ENCODE measurements at regions not wholly inside any gene's neighbourhood (a gene's known extent, or its start where the extent isn't known, plus 50 kb on each side); places are given as distances from the start of the nearest gene placed in this dataset.
"Not testable (repeated sequence)": the region's sequence is repeated elsewhere in the genome, so short reads cannot be mapped to it uniquely, and the experiment has no call there.

DNA sequence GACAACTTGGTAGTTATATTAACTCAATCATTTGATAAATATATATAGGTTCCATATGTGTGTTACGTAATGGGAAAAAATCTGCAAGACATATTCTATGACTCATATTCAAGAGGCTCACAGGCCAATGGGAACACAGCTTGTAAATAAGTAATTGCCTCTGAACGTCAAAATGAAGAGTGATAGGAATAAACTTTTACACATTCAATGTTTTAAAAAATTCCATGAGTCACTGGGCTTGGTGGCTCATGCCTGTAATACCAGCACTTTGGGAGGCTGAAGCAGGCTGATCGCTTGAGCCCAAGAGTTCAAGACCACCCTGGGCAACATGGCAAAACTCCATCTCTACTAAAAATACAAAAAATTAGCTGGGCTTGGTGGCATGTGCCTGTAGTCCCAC, 209.4 kb upstream of the MCHR2 start:
- H3K4me3 Mint-ChIP-seq: no peak overlapping the region
- no peaks in the 10 kb centered on the region for H3K36me3 Mint-ChIP-seq
- H3K9me3 Mint-ChIP-seq: peaks cover 0 to 14% (median 2%) of the 10 kb centered on the region in 6 donors
- DNase-seq: no peak
- H3K4me1 Mint-ChIP-seq: no peaks in the 10 kb centered on the region
- H3K27ac Mint-ChIP-seq: no peak overlapping the region
- H3K27me3 Mint-ChIP-seq (ENCODE audit: low read depth in 3 of 3): peaks cover 0 to 2% (median 0%) of the 10 kb centered on the region in 3 donors

DNA sequence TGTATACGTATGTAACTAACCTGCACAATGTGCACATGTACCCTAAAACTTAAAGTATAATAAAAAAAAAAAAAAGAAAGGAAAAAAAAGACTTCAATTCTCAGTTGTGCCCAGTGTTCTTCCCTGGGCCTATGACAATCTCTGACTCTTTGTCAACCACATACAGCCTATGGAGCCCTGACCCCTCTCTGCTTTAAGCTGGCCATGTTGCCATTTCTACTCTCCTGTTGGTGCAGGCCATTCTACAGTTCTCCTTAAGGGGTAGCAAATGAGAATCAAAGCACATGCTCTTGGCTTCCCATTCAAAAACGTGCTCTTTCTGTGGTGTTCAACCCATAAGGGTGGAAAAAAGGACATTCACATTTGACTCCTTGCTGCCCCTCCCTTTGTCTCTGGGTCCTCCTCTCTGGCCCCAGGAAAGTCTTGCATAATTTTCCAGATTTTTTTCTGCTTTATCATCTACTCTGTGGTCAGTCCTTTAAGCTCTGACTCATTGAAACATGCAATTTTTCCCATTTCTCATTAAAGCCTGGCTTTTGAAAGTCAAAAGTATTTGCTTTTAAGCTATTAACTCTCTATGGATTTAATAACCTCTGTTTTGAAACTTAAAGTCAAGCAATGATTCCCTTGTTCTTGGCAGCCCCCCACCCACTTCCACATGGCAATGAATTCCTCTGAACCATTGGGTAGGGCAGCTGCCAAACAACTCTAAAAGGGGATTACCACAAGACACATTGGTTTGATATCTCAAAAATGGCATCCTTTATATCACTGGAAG, 208.6 kb upstream of the MCHR2 start:
- Mint-ChIP-seq H3K9me3 (peaks cover 0 to 14% (median 2%) of the 10 kb centered on the region in 6 donors), H3K36me3 (no peaks in the 10 kb centered on the region), H3K4me3 (no peak overlapping the region), H3K27ac (no peak overlapping the region), H3K27me3 (ENCODE audit: low read depth in 3 of 3) (peaks cover 0 to 2% (median 0%) of the 10 kb centered on the region in 3 donors), H3K4me1 (no peaks in the 10 kb centered on the region)
- DNase-seq: no peak

DNA sequence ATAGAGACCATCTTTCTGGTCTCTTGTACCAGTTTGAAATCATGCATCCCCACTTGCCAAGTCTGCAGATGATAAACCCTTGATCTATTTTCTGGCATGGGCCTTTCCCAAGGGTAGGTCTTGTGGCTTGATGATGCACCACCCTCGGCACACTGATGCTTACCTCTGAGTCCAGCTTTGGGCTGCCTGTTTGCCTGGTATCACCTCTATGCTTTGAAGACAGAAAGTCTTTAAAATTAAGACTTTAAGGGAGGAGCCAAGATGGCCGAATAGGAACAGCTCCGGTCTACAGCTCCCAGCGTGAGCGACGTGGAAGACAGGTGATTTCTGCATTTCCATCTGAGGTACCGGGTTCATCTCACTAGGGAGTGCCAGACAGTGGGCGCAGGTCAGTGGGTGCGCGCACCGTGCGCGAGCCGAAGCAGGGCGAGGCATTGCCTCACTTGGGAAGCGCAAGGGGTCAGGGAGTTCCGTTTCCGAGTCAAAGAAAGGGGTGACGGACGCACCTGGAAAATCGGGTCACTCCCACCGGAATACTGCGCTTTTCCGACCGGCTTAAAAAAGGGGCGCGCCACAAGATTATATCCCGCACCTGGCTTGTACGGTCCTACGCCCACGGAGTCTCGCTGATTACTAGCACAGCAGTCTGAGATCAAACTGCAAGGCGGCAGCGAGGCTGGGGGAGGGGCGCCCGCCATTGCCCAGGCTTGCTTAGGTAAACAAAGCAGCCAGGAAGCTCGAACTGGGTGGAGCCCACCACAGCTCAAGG, 202.4 kb upstream of the MCHR2 start:
- H3K36me3 Mint-ChIP-seq; H3K4me1 Mint-ChIP-seq; H3K9me3 Mint-ChIP-seq; H3K27me3 Mint-ChIP-seq (ENCODE audit: low read depth in 3 of 3); DNase-seq; H3K27ac Mint-ChIP-seq; H3K4me3 Mint-ChIP-seq: not testable (repeated sequence)

DNA sequence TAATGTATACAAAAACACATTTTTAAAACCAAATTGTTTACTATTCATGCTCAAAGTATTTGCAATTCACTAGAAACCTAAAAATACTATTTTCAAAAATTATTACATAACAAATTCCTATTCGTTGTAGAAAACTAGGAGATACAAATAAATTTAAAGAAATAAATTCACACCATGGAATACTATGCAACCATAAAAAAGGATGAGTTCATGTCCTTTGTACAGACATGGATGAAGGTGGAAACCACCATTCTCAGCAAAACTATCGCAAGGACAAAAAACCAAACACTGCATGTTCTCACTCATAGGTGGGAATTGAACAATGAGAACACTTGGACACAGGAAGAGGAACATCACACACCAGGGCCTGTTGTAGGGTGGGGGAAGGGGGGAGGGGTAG, 201.2 kb upstream of the MCHR2 start:
- not testable (repeated sequence) for H3K4me3 Mint-ChIP-seq; H3K4me1 Mint-ChIP-seq; H3K27me3 Mint-ChIP-seq (ENCODE audit: low read depth in 3 of 3); H3K36me3 Mint-ChIP-seq; H3K27ac Mint-ChIP-seq; DNase-seq
- H3K9me3 Mint-ChIP-seq: peaks cover 0 to 12% (median 2%) of the 10 kb centered on the region in 6 donors

DNA sequence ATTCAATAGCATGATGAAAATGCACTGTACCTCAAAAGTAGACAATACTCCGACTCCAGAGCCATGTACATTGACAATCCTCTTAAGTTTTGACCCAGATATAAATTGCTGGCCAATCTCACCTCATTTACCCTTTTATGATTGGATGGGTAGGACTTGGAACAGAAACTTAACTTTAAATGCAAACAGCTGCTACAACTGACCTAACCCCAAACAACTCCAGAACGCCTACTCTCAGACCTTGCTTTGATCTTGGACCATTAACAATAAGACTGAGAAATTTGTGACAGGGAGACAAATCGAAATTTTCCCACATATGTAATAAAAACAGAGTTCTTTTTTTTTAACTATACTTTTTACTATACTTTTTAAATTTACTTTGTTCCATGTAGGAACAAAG, 200.5 kb upstream of the MCHR2 start:
- Mint-ChIP-seq H3K9me3 (peaks cover 0 to 13% (median 2%) of the 10 kb centered on the region in 6 donors), H3K4me1 (no peaks in the 10 kb centered on the region), H3K4me3 (no peak overlapping the region), H3K27ac (no peak overlapping the region), H3K27me3 (ENCODE audit: low read depth in 3 of 3) (peaks cover 0 to 2% (median 0%) of the 10 kb centered on the region in 3 donors), H3K36me3 (no peaks in the 10 kb centered on the region)
- DNase-seq: no peak

DNA sequence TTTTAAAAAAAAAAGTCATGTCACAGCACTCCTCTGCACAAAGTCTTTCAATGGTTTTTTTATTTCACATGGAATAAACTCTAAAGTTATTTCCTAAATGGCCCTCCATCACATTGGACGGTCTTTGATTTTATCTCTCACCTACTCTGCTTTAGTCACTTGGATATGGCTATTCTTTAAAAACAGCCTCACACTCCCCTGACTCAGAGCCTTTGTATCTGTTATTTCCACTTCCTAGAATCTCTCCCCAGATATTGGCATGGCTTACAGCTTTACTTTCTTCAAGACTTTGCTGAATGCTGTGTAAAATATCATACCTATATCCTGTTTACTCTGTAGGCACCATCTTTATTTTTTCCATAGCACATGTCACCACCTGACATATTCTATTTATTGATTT, 194.7 kb upstream of the MCHR2 start:
- Mint-ChIP-seq H3K4me3 (no peak overlapping the region), H3K9me3 (peaks cover 0 to 19% (median 4%) of the 10 kb centered on the region in 6 donors), H3K27ac (no peak overlapping the region), H3K36me3 (no peaks in the 10 kb centered on the region), H3K4me1 (no peaks in the 10 kb centered on the region), H3K27me3 (ENCODE audit: low read depth in 3 of 3) (peaks cover 0 to 5% (median 0%) of the 10 kb centered on the region in 3 donors)
- no peak for DNase-seq

DNA sequence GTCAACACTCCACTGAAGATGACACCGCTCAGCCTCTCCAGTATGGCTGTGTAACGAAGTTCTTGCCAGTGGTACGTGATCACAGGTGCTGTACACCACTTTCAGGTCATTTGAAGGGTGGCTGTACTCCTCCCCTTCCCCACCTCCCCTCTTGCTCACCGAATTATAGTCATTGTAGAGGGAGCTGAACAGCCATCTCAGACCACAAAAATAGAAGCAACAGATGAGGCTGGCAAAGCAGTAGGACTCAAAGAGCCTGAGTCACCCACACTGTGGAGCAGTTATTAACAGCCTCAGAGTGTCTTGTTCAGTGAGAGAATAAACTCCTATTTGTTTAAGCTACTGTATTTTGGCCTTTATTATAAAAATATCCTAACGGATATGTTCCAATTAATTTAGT, 192.5 kb upstream of the MCHR2 start:
- Mint-ChIP-seq H3K4me3 (no peak overlapping the region), H3K27me3 (ENCODE audit: low read depth in 3 of 3) (peaks cover 0 to 5% (median 0%) of the 10 kb centered on the region in 3 donors), H3K27ac (no peak overlapping the region), H3K4me1 (no peaks in the 10 kb centered on the region), H3K9me3 (peaks cover 0 to 19% (median 3%) of the 10 kb centered on the region in 6 donors), H3K36me3 (no peaks in the 10 kb centered on the region)
- DNase-seq: no peak

DNA sequence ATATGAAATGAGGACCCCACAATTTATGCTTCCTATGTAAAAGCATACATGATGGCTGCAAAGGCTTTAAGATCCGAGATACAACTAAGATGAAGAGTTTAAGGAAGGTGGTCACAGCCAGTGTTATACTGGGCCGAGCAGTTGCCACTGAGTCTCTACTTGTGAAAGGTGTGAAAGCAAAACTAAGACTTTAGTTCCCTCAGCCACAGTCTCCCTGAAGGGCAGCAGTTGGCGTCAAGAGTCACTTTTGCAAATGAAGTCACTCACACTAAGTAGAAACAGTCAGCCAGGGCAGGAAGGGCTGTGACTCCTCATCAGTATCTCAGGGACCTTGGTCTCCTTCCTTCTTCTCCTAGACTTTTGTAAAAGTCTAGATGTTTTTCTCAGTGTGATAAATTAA, 191.6 kb upstream of the MCHR2 start:
- H3K4me1 Mint-ChIP-seq: no peaks in the 10 kb centered on the region
- H3K36me3 Mint-ChIP-seq: no peaks in the 10 kb centered on the region
- no peak for DNase-seq
- peaks cover 0 to 5% (median 0%) of the 10 kb centered on the region in 3 donors for H3K27me3 Mint-ChIP-seq (ENCODE audit: low read depth in 3 of 3)
- no peak overlapping the region for H3K27ac Mint-ChIP-seq
- H3K9me3 Mint-ChIP-seq: peaks cover 0 to 10% (median 3%) of the 10 kb centered on the region in 6 donors
- no peak overlapping the region for H3K4me3 Mint-ChIP-seq

DNA sequence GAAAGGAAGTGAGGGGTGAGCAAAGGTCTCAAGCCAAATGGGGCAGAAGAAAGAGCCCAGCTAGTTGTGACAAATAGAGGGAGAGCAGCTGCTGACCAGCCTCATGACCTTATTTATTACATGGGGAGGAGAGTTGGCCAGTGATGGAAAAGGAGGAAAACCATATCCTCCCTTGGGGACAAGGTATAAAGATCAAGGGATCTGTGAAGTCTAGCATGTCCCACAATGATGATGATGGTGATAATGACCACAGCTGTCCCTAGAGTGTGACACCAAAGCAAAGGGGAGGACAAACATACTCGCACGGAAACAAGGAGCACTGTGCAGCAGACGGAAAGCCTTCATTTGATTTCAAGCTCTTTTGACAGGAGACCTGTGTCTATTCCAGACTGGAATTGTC, 190.4 kb upstream of the MCHR2 start:
- H3K4me1 Mint-ChIP-seq: no peaks in the 10 kb centered on the region
- no peak overlapping the region for H3K4me3 Mint-ChIP-seq
- H3K27me3 Mint-ChIP-seq (ENCODE audit: low read depth in 3 of 3): peaks cover 0 to 5% (median 0%) of the 10 kb centered on the region in 3 donors

DNA sequence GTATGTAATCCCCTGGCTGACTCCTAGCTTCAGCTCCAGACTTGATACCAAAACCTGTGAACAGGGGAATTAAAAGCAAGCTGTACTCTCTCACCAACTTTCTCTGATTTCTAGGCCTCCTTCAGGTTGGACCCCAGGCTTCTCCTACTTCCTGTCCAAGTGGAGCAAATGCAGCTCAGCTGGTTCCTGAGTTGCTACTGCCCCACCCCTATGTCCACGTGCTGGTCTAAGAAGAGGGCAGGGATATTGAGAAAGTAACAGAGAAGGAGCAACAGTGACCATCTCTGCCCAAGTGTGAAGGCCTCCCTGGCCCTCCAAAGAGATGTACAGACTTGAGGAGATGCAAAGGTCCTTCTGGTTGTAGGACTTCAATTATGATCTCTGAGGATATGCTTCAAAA, 188.3 kb upstream of the MCHR2 start:
- no peaks in the 10 kb centered on the region for H3K4me1 Mint-ChIP-seq
- H3K27me3 Mint-ChIP-seq (ENCODE audit: low read depth in 3 of 3): peaks cover 0 to 7% (median 0%) of the 10 kb centered on the region in 3 donors
- peaks cover 0 to 6% (median under 1%) of the 10 kb centered on the region in 6 donors for H3K9me3 Mint-ChIP-seq
- H3K36me3 Mint-ChIP-seq: no peaks in the 10 kb centered on the region
- no peak for DNase-seq
- no peak overlapping the region for H3K4me3 Mint-ChIP-seq
- H3K27ac Mint-ChIP-seq: no peak overlapping the region

More for the DNA sequence above, 190.4 kb upstream of the MCHR2 start:
- peaks cover 0 to 7% (median 3%) of the 10 kb centered on the region in 6 donors for H3K9me3 Mint-ChIP-seq
- no peak overlapping the region for H3K27ac Mint-ChIP-seq
- H3K36me3 Mint-ChIP-seq: no peaks in the 10 kb centered on the region
- DNase-seq: no peak

DNA sequence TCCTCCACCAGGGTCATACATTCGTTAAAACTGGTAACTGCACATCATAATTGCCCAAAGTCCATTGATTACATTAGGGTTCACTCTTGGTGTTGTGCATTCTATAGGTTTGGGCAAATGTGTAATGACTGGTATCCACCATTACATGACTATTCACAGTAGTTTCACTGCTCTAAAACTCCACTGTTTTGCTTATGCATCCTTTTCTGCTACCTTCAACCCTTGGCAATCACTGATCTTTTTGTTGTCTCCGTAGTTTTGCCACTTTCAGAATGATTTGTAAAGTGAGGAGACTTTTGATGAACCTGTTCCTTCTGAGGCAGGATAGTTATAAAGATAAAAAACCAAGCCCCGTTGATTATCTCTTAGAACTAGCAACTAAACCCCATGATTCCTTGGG, 187.3 kb upstream of the MCHR2 start:
- no peaks in the 10 kb centered on the region for H3K4me1 Mint-ChIP-seq
- no peak for DNase-seq
- H3K36me3 Mint-ChIP-seq: no peaks in the 10 kb centered on the region
- H3K9me3 Mint-ChIP-seq: peaks cover 0 to 6% (median under 1%) of the 10 kb centered on the region in 6 donors
- no peak overlapping the region for H3K27ac Mint-ChIP-seq
- H3K27me3 Mint-ChIP-seq (ENCODE audit: low read depth in 3 of 3): peaks cover 0 to 7% (median 0%) of the 10 kb centered on the region in 3 donors
- no peak overlapping the region for H3K4me3 Mint-ChIP-seq

DNA sequence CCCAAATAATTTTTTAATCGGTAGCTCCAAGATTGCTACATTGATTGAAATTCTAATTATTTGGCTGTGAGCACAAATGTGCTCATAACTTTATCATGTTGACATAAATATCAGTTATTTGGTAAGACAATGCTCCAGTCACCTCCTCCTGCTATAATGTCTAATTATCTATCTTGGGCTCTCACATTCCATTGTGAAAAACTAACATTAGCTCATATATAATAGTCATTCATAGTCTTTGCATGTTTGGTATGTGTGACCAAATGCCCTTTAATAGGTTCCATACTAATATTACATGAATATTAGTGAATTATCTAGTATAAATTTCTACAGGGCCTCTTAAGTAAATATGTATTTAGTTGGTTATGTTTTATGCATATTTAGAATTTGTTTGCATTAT, 185.6 kb upstream of the MCHR2 start:
- H3K27ac Mint-ChIP-seq: no peak overlapping the region
- H3K4me3 Mint-ChIP-seq: no peak overlapping the region
- no peaks in the 10 kb centered on the region for H3K36me3 Mint-ChIP-seq
- peaks cover 0 to 6% (median under 1%) of the 10 kb centered on the region in 6 donors for H3K9me3 Mint-ChIP-seq
- DNase-seq: no peak
- H3K4me1 Mint-ChIP-seq: no peaks in the 10 kb centered on the region
- peaks cover 0 to 7% (median 0%) of the 10 kb centered on the region in 3 donors for H3K27me3 Mint-ChIP-seq (ENCODE audit: low read depth in 3 of 3)

DNA sequence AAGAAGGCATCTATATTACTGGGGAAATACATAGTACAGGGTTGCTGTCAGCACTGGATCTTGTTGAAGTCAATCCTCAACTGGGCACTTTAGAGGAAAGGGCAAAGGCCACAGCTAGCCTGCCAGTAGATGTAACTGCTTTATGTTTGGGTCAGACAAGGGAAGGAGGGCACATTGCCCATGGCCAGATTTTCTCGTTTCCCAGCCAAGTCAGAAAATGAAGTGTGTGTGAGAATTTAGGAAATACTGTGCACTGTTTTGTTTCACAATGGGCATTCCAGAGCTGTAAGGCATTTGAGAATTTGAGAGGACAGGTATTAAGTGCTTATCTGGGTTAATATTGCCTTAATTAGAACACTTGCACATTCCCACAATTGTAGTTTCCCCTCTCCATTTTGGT, 183.9 kb upstream of the MCHR2 start:
- Mint-ChIP-seq H3K36me3 (no peaks in the 10 kb centered on the region), H3K4me1 (no peaks in the 10 kb centered on the region), H3K9me3 (peaks cover 0 to 6% (median under 1%) of the 10 kb centered on the region in 6 donors), H3K27ac (no peak overlapping the region), H3K4me3 (no peak overlapping the region), H3K27me3 (ENCODE audit: low read depth in 3 of 3) (peaks cover 0 to 7% (median 0%) of the 10 kb centered on the region in 3 donors)
- DNase-seq: no peak

DNA sequence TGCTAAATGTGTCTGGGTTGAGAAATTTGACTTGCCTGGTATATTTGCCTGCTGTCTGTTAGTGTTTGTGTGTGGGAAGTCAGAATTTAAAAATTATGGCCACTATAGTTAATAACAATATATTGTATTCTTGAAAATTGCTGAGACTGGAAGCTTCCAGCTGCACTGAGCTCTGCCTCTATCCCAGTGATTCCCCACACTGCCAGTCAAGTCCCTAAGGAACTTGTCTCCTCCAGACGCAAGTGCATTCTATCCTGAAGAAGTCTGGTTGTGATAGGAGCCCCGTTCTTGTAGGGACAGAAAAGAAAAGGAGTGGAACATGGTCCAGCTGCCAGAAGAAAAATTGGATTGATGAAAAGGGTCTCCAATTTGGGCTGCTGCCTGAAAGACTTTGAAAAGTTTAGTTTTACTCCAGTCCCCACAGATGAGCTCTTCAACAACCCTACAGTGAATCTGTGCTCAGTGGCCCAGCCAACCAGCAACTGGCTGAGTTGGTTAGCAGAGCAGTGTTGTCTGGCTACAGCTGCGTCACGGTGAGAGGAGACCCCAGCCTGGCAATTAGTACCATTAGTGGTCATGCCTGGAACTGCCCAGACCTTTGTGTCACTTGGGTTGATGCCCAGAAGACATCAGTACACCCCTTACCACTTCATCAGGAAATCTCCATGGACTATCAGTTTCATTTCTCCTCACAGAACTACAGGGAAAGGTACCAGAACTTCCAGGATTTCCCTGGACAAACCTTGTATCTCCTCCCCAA, 183.1 kb upstream of the MCHR2 start:
- H3K27me3 Mint-ChIP-seq (ENCODE audit: low read depth in 3 of 3): peaks cover 0 to 5% (median 0%) of the 10 kb centered on the region in 3 donors
- H3K4me1 Mint-ChIP-seq: no peaks in the 10 kb centered on the region
- peaks cover 0 to 6% (median under 1%) of the 10 kb centered on the region in 6 donors for H3K9me3 Mint-ChIP-seq
- no peak overlapping the region for H3K27ac Mint-ChIP-seq
- no peak overlapping the region for H3K4me3 Mint-ChIP-seq
- DNase-seq: no peak
- H3K36me3 Mint-ChIP-seq: no peaks in the 10 kb centered on the region
